ENCODE measurements at regions not wholly inside any gene's neighbourhood (a gene's known extent, or its start where the extent isn't known, plus 50 kb on each side); places are given as distances from the start of the nearest gene placed in this dataset.

GRCh38 chr6:91132461-91132860, 545.6 kb upstream of the MAP3K7 start:
- no peak for TF ChIP-seq EZH2 (optimal IDR thresholded peaks at IDR 0.05; ENCODE audit: low read depth, low read length)
- TF ChIP-seq, protein P1, sequence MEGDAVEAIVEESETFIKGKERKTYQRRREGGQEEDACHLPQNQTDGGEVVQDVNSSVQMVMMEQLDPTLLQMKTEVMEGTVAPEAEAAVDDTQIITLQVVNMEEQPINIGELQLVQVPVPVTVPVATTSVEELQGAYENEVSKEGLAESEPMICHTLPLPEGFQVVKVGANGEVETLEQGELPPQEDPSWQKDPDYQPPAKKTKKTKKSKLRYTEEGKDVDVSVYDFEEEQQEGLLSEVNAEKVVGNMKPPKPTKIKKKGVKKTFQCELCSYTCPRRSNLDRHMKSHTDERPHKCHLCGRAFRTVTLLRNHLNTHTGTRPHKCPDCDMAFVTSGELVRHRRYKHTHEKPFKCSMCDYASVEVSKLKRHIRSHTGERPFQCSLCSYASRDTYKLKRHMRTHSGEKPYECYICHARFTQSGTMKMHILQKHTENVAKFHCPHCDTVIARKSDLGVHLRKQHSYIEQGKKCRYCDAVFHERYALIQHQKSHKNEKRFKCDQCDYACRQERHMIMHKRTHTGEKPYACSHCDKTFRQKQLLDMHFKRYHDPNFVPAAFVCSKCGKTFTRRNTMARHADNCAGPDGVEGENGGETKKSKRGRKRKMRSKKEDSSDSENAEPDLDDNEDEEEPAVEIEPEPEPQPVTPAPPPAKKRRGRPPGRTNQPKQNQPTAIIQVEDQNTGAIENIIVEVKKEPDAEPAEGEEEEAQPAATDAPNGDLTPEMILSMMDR (IDR thresholded peaks at IDR 0.05; ENCODE audit: low read length) = no peak

Measured in MM.1S (cell line).